GM18507 (cell line): ENCODE measurements at regions not wholly inside any gene's neighbourhood (a gene's known extent, or its start where the extent isn't known, plus 50 kb on each side); places are given as distances from the start of the nearest gene placed in this dataset.
"Not testable (repeated sequence)": the region's sequence is repeated elsewhere in the genome, so short reads cannot be mapped to it uniquely, and the experiment has no call there.

Experiments used
- DNase-seq: peaks from one replicate; pipeline ENCODE4 v3.0.0; 2011; ENCODE audit warnings: low read depth; ENCODE audit not compliant: insufficient read length; ENCODE audit errors: extremely low spot score
- FAIRE-seq: peaks from 2 replicates; lab custom pipeline; 2011; peaks lifted over from hg19 to GRCh38; lab: Jason Lieb, UNC

GRCh38 chr5:124832510-124832909, 86.1 kb upstream of the ZNF608 start:
- FAIRE-seq, result no peak
- no peak for DNase-seq

GRCh38 chr5:124836314-124836713, 89.9 kb upstream of the ZNF608 start:
- DNase-seq, FAIRE-seq: not testable (repeated sequence)

GRCh38 chr5:124839371-124839998, 93.0 kb upstream of the ZNF608 start:
- FAIRE-seq, result peak; percentile 67
- no peak for DNase-seq

- no peak for FAIRE-seq
- DNase-seq, result no peak
Measured at GRCh38 chr5:124841829-124842712, 95.6 kb upstream of the ZNF608 start.

- FAIRE-seq (no peak), DNase-seq (no peak)
Measured at GRCh38 chr5:124842725-124843595, 96.5 kb upstream of the ZNF608 start.

- FAIRE-seq, result peak; percentile 12
- no peak for DNase-seq
Measured at GRCh38 chr5:124843596-124843899, 97.1 kb upstream of the ZNF608 start.

- FAIRE-seq, result no peak
- no peak for DNase-seq
Measured at GRCh38 chr5:124844371-124844920, 98.0 kb upstream of the ZNF608 start.

- DNase-seq, result no peak
- FAIRE-seq, result no peak
Measured at GRCh38 chr5:124847907-124848306, 101.5 kb upstream of the ZNF608 start.

- no peak for DNase-seq
- no peak for FAIRE-seq
Measured at GRCh38 chr5:124849774-124850173, 103.3 kb upstream of the ZNF608 start.

GRCh38 chr5:124856726-124857125, 110.3 kb upstream of the ZNF608 start:
- FAIRE-seq (no peak), DNase-seq (no peak)

- no peak for FAIRE-seq
Measured at GRCh38 chr5:124858612-124859011, 112.2 kb upstream of the ZNF608 start.

GRCh38 chr5:124859027-124859426, 112.6 kb upstream of the ZNF608 start:
- FAIRE-seq, result no peak
- DNase-seq, result no peak

More at GRCh38 chr5:124858612-124859011, 112.2 kb upstream of the ZNF608 start:
- no peak for DNase-seq

GRCh38 chr5:124859556-124860290, 113.3 kb upstream of the ZNF608 start:
- no peak for FAIRE-seq
- no peak for DNase-seq

GRCh38 chr5:124860291-124860655, 113.8 kb upstream of the ZNF608 start:
- FAIRE-seq (no peak), DNase-seq (no peak)

- DNase-seq (no peak), FAIRE-seq (no peak)
Measured at GRCh38 chr5:124865066-124865465, 118.6 kb upstream of the ZNF608 start.

- DNase-seq (no peak), FAIRE-seq (peak; percentile 15)
Measured at GRCh38 chr5:124865603-124866354, 119.3 kb upstream of the ZNF608 start.

- DNase-seq, result no peak
- FAIRE-seq, result no peak
Measured at GRCh38 chr5:124866355-124867136, 120.1 kb upstream of the ZNF608 start.

GRCh38 chr5:124867137-124867704, 120.8 kb upstream of the ZNF608 start:
- DNase-seq (no peak), FAIRE-seq (no peak)
